K562 (cell line): ENCODE measurements at regions not wholly inside any gene's neighbourhood (a gene's known extent, or its start where the extent isn't known, plus 50 kb on each side); places are given as distances from the start of the nearest gene placed in this dataset.

Experiments used
- DIDO1 ChIP-seq: fragments of 450-650 bp; IDR thresholded peaks from 2 replicates; pipeline ENCODE4 v1.6.1; 2016; ENCODE audit warnings: low read depth, missing biosample characterization, missing genetic modification characterization
- EP300 ChIP-seq: IDR thresholded peaks from 2 replicates; pipeline ENCODE4 v1.6.1; 2012; ENCODE audit warnings: low read length, improper control_type of control experiment
- FUS ChIP-seq: fragments of 200-400 bp; formaldehyde crosslinking; optimal IDR thresholded peaks from 2 replicates; pipeline ENCODE3; 2017; ENCODE audit warnings: low read depth, low read length
- GATAD2A ChIP-seq: fragments of 450-650 bp; IDR thresholded peaks from 2 replicates; pipeline ENCODE4 v1.6.1; 2017
- GATAD2B ChIP-seq: fragments of 450-650 bp; IDR thresholded peaks from 2 replicates; pipeline ENCODE4 v1.6.1; 2017; ENCODE audit warnings: mild to moderate bottlenecking, borderline replicate concordance
- HIVEP1 ChIP-seq: fragments of 250-450 bp; sonication (Bioruptor Pico); IDR thresholded peaks from 2 replicates; pipeline ENCODE4 v1.4.0; 2020; ENCODE audit warnings: mild to moderate bottlenecking
- HMGN3 ChIP-seq: IDR thresholded peaks from 2 replicates; pipeline ENCODE4 v1.6.1; 2011; ENCODE audit warnings: borderline replicate concordance, low read depth, mild to moderate bottlenecking, mixed read lengths, low read length; ENCODE audit not compliant: insufficient read length; ENCODE audit errors: extremely low read depth
- ID3 ChIP-seq, 2 experiments: fragments of 250-450 bp in 1 of 2; fragments of 450-650 bp in 1 of 2; sonication (Bioruptor Pico) in 1 of 2; IDR thresholded peaks; 2 replicates each; pipeline versions ENCODE4 v1.6.1 to v1.8.0; 2016 to 2021; ENCODE audit warnings: mild to moderate bottlenecking in 2 of 2, moderate library complexity in 2 of 2, missing compliant biosample characterization in 1 of 2, missing genetic modification characterization in 1 of 2
- IRF2 ChIP-seq: sonication (generic); formaldehyde crosslinking; IDR thresholded peaks from 2 replicates; pipeline ENCODE4 v1.8.1; 2022; ENCODE audit warnings: mild to moderate bottlenecking, missing genetic modification reagents
- KLF10 ChIP-seq: fragments of 250-450 bp; sonication (Bioruptor Pico); IDR thresholded peaks from 2 replicates; pipeline ENCODE4 v1.6.1; 2021; ENCODE audit warnings: matching md5 sums
- NCOA2 ChIP-seq, 2 experiments: fragments of 450-650 bp; IDR thresholded peaks; 2 replicates each; pipeline ENCODE4 v1.6.1; 2018; ENCODE audit warnings: mild to moderate bottlenecking in 2 of 2, moderate library complexity in 1 of 2; ENCODE audit not compliant: partially characterized antibody in 2 of 2
- NFE2 ChIP-seq: IDR thresholded peaks from 2 replicates; pipeline ENCODE4 v1.6.1; 2014; ENCODE audit warnings: antibody characterized with exemption, low read depth
- NKRF ChIP-seq: fragments of 450-650 bp; IDR thresholded peaks from 2 replicates; pipeline ENCODE4 v1.6.1; 2016; ENCODE audit warnings: borderline replicate concordance
- PYGO2 ChIP-seq: fragments of 450-650 bp; IDR thresholded peaks from 2 replicates; pipeline ENCODE4 v1.6.1; 2016; ENCODE audit warnings: mild to moderate bottlenecking, missing genetic modification characterization, moderate library complexity, missing compliant biosample characterization
- RBBP5 ChIP-seq: fragments of 200-600 bp; sonication (generic); IDR thresholded peaks from 2 replicates; pipeline ENCODE4 v1.6.1; 2012; ENCODE audit warnings: borderline replicate concordance, mild to moderate bottlenecking, low read length, control low read depth, inconsistent platforms; ENCODE audit not compliant: insufficient read depth, poor library complexity, severe bottlenecking
- VEZF1 ChIP-seq: fragments of 200-800 bp; sonication (Bioruptor generic); IDR thresholded peaks from 2 replicates; pipeline ENCODE4 v1.6.1; 2017; ENCODE audit warnings: missing genetic modification characterization, missing compliant biosample characterization
- ZBTB17 ChIP-seq: fragments of 450-650 bp; formaldehyde crosslinking; IDR thresholded peaks from 2 replicates; pipeline ENCODE4 v1.4.0; 2020; ENCODE audit warnings: mild to moderate bottlenecking
- ZFP1 ChIP-seq: fragments of 450-650 bp; formaldehyde crosslinking; IDR thresholded peaks from 2 replicates; pipeline ENCODE4 v1.4.0; 2020; ENCODE audit warnings: mild to moderate bottlenecking, mixed read lengths
- ZNF175 ChIP-seq: fragments of 200-800 bp; sonication (Bioruptor generic); IDR thresholded peaks from 2 replicates; pipeline ENCODE4 v1.6.1; 2016; ENCODE audit warnings: low read depth, mild to moderate bottlenecking, missing genetic modification characterization, missing compliant biosample characterization
- ZNF764 ChIP-seq: fragments of 250-450 bp; sonication (Bioruptor Pico); IDR thresholded peaks from 2 replicates; pipeline ENCODE4 v1.4.0; 2020; ENCODE audit warnings: low read depth, mild to moderate bottlenecking, moderate library complexity
- TF ChIP-seq, protein P1 (sequence below): fragments of 450-650 bp; IDR thresholded peaks from 2 replicates; pipeline ENCODE4 v1.6.1; 2016; ENCODE audit warnings: missing biosample characterization, missing genetic modification characterization

- TF ChIP-seq VEZF1 (CRISPR knock-in tag) (peak; percentile 38; the same call in 1 of the 2 replicates), IRF2 (CRISPR knock-in tag) (no peak), ZNF175 (CRISPR knock-in tag) (peak; percentile 89), NFE2 (peak; percentile 41), NCOA2 (IDR thresholded peaks at IDR 0.05; ENCODE audit: partially characterized antibody in 2 of 2) (no peak), ZBTB17 (CRISPR knock-in tag) (peak; percentile 42; the same call in 1 of the 2 replicates), ZFP1 (CRISPR knock-in tag) (no peak), NKRF (no peak), GATAD2B (peak; percentile 48; the same call in 1 of the 2 replicates), GATAD2A (no peak), ZNF764 (CRISPR knock-in tag) (no peak), KLF10 (CRISPR knock-in tag) (no peak), EP300 (peak; percentile 97), RBBP5 (no peak), HIVEP1 (CRISPR knock-in tag) (no peak), DIDO1 (tag) (0 out of 2 replicates have a peak, but pooled peaks have one; percentile 41), FUS (no peak), HMGN3 (peak; percentile 60), ID3 (CRISPR knock-in tag; IDR thresholded peaks at IDR 0.05) (no peak), ID3 (tag; IDR thresholded peaks at IDR 0.05) (no peak), PYGO2 (peak; percentile 71; the same call in 1 of the 2 replicates)
- TF ChIP-seq, protein P1, sequence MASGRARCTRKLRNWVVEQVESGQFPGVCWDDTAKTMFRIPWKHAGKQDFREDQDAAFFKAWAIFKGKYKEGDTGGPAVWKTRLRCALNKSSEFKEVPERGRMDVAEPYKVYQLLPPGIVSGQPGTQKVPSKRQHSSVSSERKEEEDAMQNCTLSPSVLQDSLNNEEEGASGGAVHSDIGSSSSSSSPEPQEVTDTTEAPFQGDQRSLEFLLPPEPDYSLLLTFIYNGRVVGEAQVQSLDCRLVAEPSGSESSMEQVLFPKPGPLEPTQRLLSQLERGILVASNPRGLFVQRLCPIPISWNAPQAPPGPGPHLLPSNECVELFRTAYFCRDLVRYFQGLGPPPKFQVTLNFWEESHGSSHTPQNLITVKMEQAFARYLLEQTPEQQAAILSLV (tag): peak; percentile 51; the same call in 1 of the 2 replicates
Measured at GRCh38 chr3:155018621-155019330, 61.3 kb upstream of the MME start (continued).
